Neuronal stem cell (in vitro differentiated cells): ENCODE measurements at regions not wholly inside any gene's neighbourhood (a gene's known extent, or its start where the extent isn't known, plus 50 kb on each side); places are given as distances from the start of the nearest gene placed in this dataset.

ENCODE experiments used
- DNase-seq: peaks from one replicate; pipeline ENCODE4 v3.0.0-alpha.2; 2013; ENCODE audit warnings: low spot score
- H2AFZ ChIP-seq: one replicate; pipeline ENCODE4 v1.6.1; 2013; ENCODE audit warnings: mild to moderate bottlenecking, low read length, inconsistent platforms
- H2AK5ac ChIP-seq: 2 replicates; pipeline ENCODE4 v1.6.1; 2013; ENCODE audit warnings: low read depth, mild to moderate bottlenecking, inconsistent platforms, low read length, moderate library complexity, mixed read lengths
- H2BK120ac ChIP-seq: 2 replicates; pipeline ENCODE4 v1.6.1; 2013; ENCODE audit warnings: low read depth, mild to moderate bottlenecking, inconsistent platforms, low read length, moderate library complexity, mixed read lengths
- H2BK12ac ChIP-seq: one replicate; pipeline ENCODE4 v1.6.1; 2013; ENCODE audit warnings: low read length, inconsistent platforms
- H2BK15ac ChIP-seq: 2 replicates; pipeline ENCODE4 v1.6.1; 2013; ENCODE audit warnings: mild to moderate bottlenecking, low read length, inconsistent platforms, mixed read lengths
- H2BK5ac ChIP-seq: one replicate; pipeline ENCODE4 v1.6.1; 2013; ENCODE audit warnings: inconsistent platforms, mild to moderate bottlenecking, low read length, moderate library complexity
- H3K14ac ChIP-seq: one replicate; pipeline ENCODE4 v1.6.1; 2013; ENCODE audit warnings: low read length, inconsistent platforms
- H3K18ac ChIP-seq: 2 replicates; pipeline ENCODE4 v1.6.1; 2013; ENCODE audit warnings: low read length, inconsistent platforms
- H3K23ac ChIP-seq: 2 replicates; pipeline ENCODE4 v1.6.1; 2013; ENCODE audit warnings: low read depth, mild to moderate bottlenecking, mixed read lengths, low read length, inconsistent platforms; ENCODE audit not compliant: poor library complexity
- H3K27ac ChIP-seq: replicated peaks from 3 replicates; pipeline ENCODE4 v1.5.1; 2013; ENCODE audit warnings: low read length, inconsistent platforms
- H3K27me3 ChIP-seq, 3 experiments: 2 replicates each; pipeline ENCODE4 v1.6.1; 2013; ENCODE audit warnings: low read length in 3 of 3, mild to moderate bottlenecking in 2 of 3, inconsistent platforms in 1 of 3, low read depth in 1 of 3, mixed read lengths in 1 of 3, moderate library complexity in 1 of 3; ENCODE audit not compliant: control insufficient read depth in 3 of 3, insufficient read depth in 3 of 3
- H3K36me3 ChIP-seq, 2 donors: replicated peaks in 1 of 2; 2 replicates each; pipeline ENCODE4 v1.6.1; 2013; ENCODE audit warnings: low read length in 2 of 2; ENCODE audit not compliant: control insufficient read depth in 2 of 2, insufficient read depth in 2 of 2
- H3K4ac ChIP-seq: 2 replicates; pipeline ENCODE4 v1.6.1; 2013; ENCODE audit warnings: inconsistent platforms, mild to moderate bottlenecking, low read length, moderate library complexity
- H3K4me1 ChIP-seq, 2 donors: 1 replicate in 1 of 2; 2 replicates in 1 of 2; pipeline ENCODE4 v1.6.1; 2013; ENCODE audit warnings: low read length in 2 of 2, low read depth in 1 of 2; ENCODE audit not compliant: control insufficient read depth in 2 of 2, insufficient read depth in 1 of 2
- H3K4me2 ChIP-seq: one replicate; pipeline ENCODE4 v1.6.1; 2013; ENCODE audit warnings: mild to moderate bottlenecking, low read length, inconsistent platforms; ENCODE audit not compliant: insufficient read depth, poor library complexity, severe bottlenecking
- H3K4me3 ChIP-seq, 2 donors: 2 replicates each; pipeline ENCODE4 v1.5.1; 2013; ENCODE audit warnings: low read length in 2 of 2, mild to moderate bottlenecking in 2 of 2, inconsistent platforms in 1 of 2, moderate library complexity in 1 of 2
- H3K79me1 ChIP-seq: one replicate; pipeline ENCODE4 v1.6.1; 2013; ENCODE audit warnings: low read depth, mild to moderate bottlenecking, inconsistent platforms, low read length, moderate library complexity
- H3K9ac ChIP-seq: one replicate; pipeline ENCODE4 v1.6.1; 2013; ENCODE audit warnings: mild to moderate bottlenecking, low read depth, low read length, inconsistent platforms; ENCODE audit not compliant: poor library complexity
- H3K9me3 ChIP-seq, 2 donors: replicated peaks in 1 of 2; 2 replicates each; pipeline versions ENCODE3 to v1.6.1; 2013; ENCODE audit warnings: low read length in 2 of 2, mild to moderate bottlenecking in 2 of 2, inconsistent platforms in 1 of 2, low read depth in 1 of 2, mixed read lengths in 1 of 2, moderate library complexity in 1 of 2; ENCODE audit not compliant: control insufficient read depth in 2 of 2, insufficient read depth in 1 of 2
- H4K8ac ChIP-seq: one replicate; pipeline ENCODE4 v1.6.1; 2013; ENCODE audit warnings: low read depth, mild to moderate bottlenecking, inconsistent platforms, low read length, moderate library complexity
- H4K91ac ChIP-seq: one replicate; pipeline ENCODE4 v1.6.1; 2013; ENCODE audit warnings: low read length, low read depth, mild to moderate bottlenecking, inconsistent platforms; ENCODE audit not compliant: poor library complexity
- WGBS, 2 donors: extraction: QIAGEN DNeasy Blood & Tissue Kit; methylation state at CpG; one replicate each; pipeline ENCODE4 v1.1.7; 2013; ENCODE audit warnings: missing lambda C conversion rate in 2 of 2, mixed read lengths in 1 of 2; ENCODE audit not compliant: insufficient read length in 2 of 2, insufficient replicate concordance in 1 of 2; ENCODE audit errors: extremely low coverage in 2 of 2; 5-methylcytosine and 5-hydroxymethylcytosine counted together

DNA sequence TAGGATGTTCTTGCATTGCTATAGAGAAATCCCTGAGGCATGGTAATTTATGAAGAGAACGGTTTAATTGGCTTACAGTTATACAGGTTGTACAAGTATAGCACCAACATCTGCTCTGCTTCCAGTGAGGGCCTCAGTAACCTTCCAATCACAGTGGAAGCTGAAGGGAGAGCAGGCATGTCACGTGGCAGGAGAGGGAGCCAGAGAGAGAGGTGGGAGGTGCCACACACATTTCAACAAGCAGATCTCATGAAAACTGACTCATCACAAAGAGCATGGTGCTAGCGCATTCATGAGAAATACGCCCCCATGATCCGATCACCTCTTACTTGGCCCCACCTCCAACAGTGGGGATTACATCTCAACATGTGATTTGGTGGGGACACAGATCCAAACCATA is 871.2 kb downstream of the TFAP2A start:
- no peak overlapping the region for H2AFZ ChIP-seq
- no peak overlapping the region for H3K9ac ChIP-seq
- no peak overlapping the region for H2BK120ac ChIP-seq
- no peak overlapping the region for H2AK5ac ChIP-seq
- no peak overlapping the region for H3K4me2 ChIP-seq
- no peak overlapping the region for H3K23ac ChIP-seq
- no peak overlapping the region for H4K8ac ChIP-seq
- H3K14ac ChIP-seq, result no peak overlapping the region
- DNase-seq, result no peak
- no peak overlapping the region for H2BK5ac ChIP-seq
- no peak overlapping the region for H3K4me3 ChIP-seq
- no CpG with 5 or more reads among the region's 5 CpGs for WGBS, 2 donors
- no peak overlapping the region for H2BK15ac ChIP-seq
- H3K9me3 ChIP-seq, result no peaks in the 10 kb centered on the region
- H3K27ac ChIP-seq, result no peak overlapping the region
- no peak overlapping the region for H3K18ac ChIP-seq
- H3K4ac ChIP-seq, result no peak overlapping the region
- no peaks in the 10 kb centered on the region for H3K36me3 ChIP-seq
- no peak overlapping the region for H2BK12ac ChIP-seq
- H3K27me3 ChIP-seq, result no peaks in the 10 kb centered on the region
- H3K4me1 ChIP-seq, result no peaks in the 10 kb centered on the region
- H3K79me1 ChIP-seq, result no peaks in the 10 kb centered on the region
- H4K91ac ChIP-seq, result no peak overlapping the region

GRCh38 chr6:9540534-9541126 is 874.2 kb downstream of the TFAP2A start:
- Histone ChIP-seq H3K4me3 (no peak overlapping the region), H3K4me2 (no peak overlapping the region), H3K27me3 (no peaks in the 10 kb centered on the region), H2BK15ac (no peak overlapping the region), H3K27ac (no peak overlapping the region), H3K9ac (no peak overlapping the region), H3K14ac (no peak overlapping the region), H3K79me1 (no peaks in the 10 kb centered on the region), H3K4ac (no peak overlapping the region), H2BK5ac (no peak overlapping the region), H2BK12ac (no peak overlapping the region), H2BK120ac (no peak overlapping the region), H2AK5ac (no peak overlapping the region), H3K18ac (no peak overlapping the region), H3K36me3 (no peaks in the 10 kb centered on the region), H2AFZ (no peak overlapping the region), H3K4me1 (no peaks in the 10 kb centered on the region), H3K23ac (no peak overlapping the region), H4K8ac (no peak overlapping the region), H3K9me3 (no peaks in the 10 kb centered on the region), H4K91ac (no peak overlapping the region)
- WGBS, 2 donors, result no CpG with 5 or more reads among the region's 2 CpGs
- peak; percentile 20 for DNase-seq

GRCh38 chr6:9540126-9540525 is 874.7 kb downstream of the TFAP2A start:
- no peaks in the 10 kb centered on the region for H3K9me3 ChIP-seq
- H2BK120ac ChIP-seq, result no peak overlapping the region
- no peak overlapping the region for H3K18ac ChIP-seq
- no peak overlapping the region for H3K23ac ChIP-seq
- no peak overlapping the region for H3K4ac ChIP-seq
- no peaks in the 10 kb centered on the region for H3K36me3 ChIP-seq
- no peak overlapping the region for H3K9ac ChIP-seq
- H2BK15ac ChIP-seq, result no peak overlapping the region
- no peak overlapping the region for H4K91ac ChIP-seq
- no peak overlapping the region for H2BK12ac ChIP-seq
- H3K4me3 ChIP-seq, result no peak overlapping the region
- no peak overlapping the region for H4K8ac ChIP-seq
- no peak overlapping the region for H2AFZ ChIP-seq
- no peak overlapping the region for H3K27ac ChIP-seq
- H2AK5ac ChIP-seq, result no peak overlapping the region
- H3K79me1 ChIP-seq, result no peaks in the 10 kb centered on the region
- DNase-seq, result no peak
- H3K14ac ChIP-seq, result no peak overlapping the region
- no peaks in the 10 kb centered on the region for H3K27me3 ChIP-seq
- no peak overlapping the region for H2BK5ac ChIP-seq
- H3K4me2 ChIP-seq, result no peak overlapping the region
- H3K4me1 ChIP-seq, result no peaks in the 10 kb centered on the region

DNA sequence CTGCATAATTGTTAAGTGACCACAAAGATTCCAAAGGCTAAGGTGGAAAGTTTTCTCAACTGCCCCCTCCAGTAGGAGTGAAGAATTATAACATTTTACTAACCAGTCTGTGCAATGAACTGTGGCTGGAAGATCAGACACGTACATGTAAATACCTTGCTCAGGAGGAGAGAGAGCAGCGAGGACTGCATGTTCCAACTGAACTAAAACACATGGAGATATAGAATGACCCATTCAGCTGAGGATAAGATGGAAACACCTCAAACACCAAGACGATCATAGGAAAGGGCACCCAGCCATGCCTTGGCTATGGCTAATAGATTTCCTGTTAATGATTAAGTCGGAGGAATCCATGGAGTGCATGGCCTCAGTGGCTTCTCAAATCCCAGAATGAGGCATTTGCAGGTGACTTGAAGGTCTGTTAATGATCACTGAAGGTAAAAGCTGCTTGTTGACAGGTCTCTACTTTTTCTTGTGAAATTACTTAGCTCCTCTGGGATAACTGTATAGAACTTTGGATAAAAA is 875.6 kb downstream of the TFAP2A start:
- no peak overlapping the region for H3K23ac ChIP-seq
- H3K4me3 ChIP-seq, result no peak overlapping the region
- H4K8ac ChIP-seq, result no peak overlapping the region
- H3K36me3 ChIP-seq, result no peaks in the 10 kb centered on the region
- WGBS, 2 donors, result no CpG with 5 or more reads among the region's 4 CpGs
- H3K9ac ChIP-seq, result no peak overlapping the region
- no peak overlapping the region for H2BK15ac ChIP-seq
- H2BK12ac ChIP-seq, result no peak overlapping the region
- no peaks in the 10 kb centered on the region for H3K27me3 ChIP-seq
- H3K18ac ChIP-seq, result no peak overlapping the region
- no peak overlapping the region for H3K27ac ChIP-seq
- no peak overlapping the region for H4K91ac ChIP-seq
- H3K4ac ChIP-seq, result no peak overlapping the region
- no peak for DNase-seq
- H3K4me2 ChIP-seq, result no peak overlapping the region
- no peak overlapping the region for H2AFZ ChIP-seq
- no peaks in the 10 kb centered on the region for H3K4me1 ChIP-seq
- H2BK5ac ChIP-seq, result no peak overlapping the region
- no peaks in the 10 kb centered on the region for H3K9me3 ChIP-seq
- H3K14ac ChIP-seq, result no peak overlapping the region
- no peaks in the 10 kb centered on the region for H3K79me1 ChIP-seq
- no peak overlapping the region for H2AK5ac ChIP-seq
- H2BK120ac ChIP-seq, result no peak overlapping the region
